Umbilical cord (tissue), 1 donor: ENCODE measurements at regions not wholly inside any gene's neighbourhood (a gene's known extent, or its start where the extent isn't known, plus 50 kb on each side); places are given as distances from the start of the nearest gene placed in this dataset.
A peak's percentile ranks its signal among the peaks of the same experiment; 100 is the strongest.

Experiments used
- DNase-seq: peaks from one replicate; pipeline ENCODE4 v3.0.0-alpha.2; 2015; ENCODE audit warnings: low spot score

GRCh38 chr4:28179126-28179525 is 1318.5 kb downstream of the STIM2 start:
- DNase-seq: no peak

GRCh38 chr4:28209371-28209924 is 1348.8 kb downstream of the STIM2 start:
- DNase-seq: no peak

GRCh38 chr4:28211676-28212470 is 1351.2 kb downstream of the STIM2 start:
- peak; percentile 57 for DNase-seq

GRCh38 chr4:28221536-28221935 is 1360.9 kb downstream of the STIM2 start:
- peak; percentile 83 for DNase-seq

- peak; percentile 43 for DNase-seq
Measured at GRCh38 chr4:28225050-28225449, 1364.4 kb downstream of the STIM2 start.

GRCh38 chr4:28225689-28226353 is 1365.2 kb downstream of the STIM2 start:
- peak; percentile 40 for DNase-seq

- no peak for DNase-seq
Measured at GRCh38 chr4:28226962-28227361, 1366.3 kb downstream of the STIM2 start.

- no peak for DNase-seq
Measured at GRCh38 chr4:28227764-28228163, 1367.1 kb downstream of the STIM2 start.

- DNase-seq: no peak
Measured at GRCh38 chr4:28228561-28229491, 1368.2 kb downstream of the STIM2 start.

GRCh38 chr4:28232376-28232775 is 1371.7 kb downstream of the STIM2 start:
- no peak for DNase-seq

- DNase-seq: no peak
Measured at GRCh38 chr4:28232951-28233350, 1372.3 kb downstream of the STIM2 start.

- DNase-seq: no peak
Measured at GRCh38 chr4:28233724-28234123, 1373.1 kb downstream of the STIM2 start.

- no peak for DNase-seq
Measured at GRCh38 chr4:28238876-28239275, 1378.2 kb downstream of the STIM2 start.

- no peak for DNase-seq
Measured at GRCh38 chr4:28241021-28241420, 1380.4 kb downstream of the STIM2 start.

- no peak for DNase-seq
Measured at GRCh38 chr4:28247805-28248204, 1387.2 kb downstream of the STIM2 start.

GRCh38 chr4:28248269-28248668 is 1387.6 kb downstream of the STIM2 start:
- no peak for DNase-seq

- no peak for DNase-seq
Measured at GRCh38 chr4:28250646-28251045, 1390.0 kb downstream of the STIM2 start.

- no peak for DNase-seq
Measured at GRCh38 chr4:28251831-28252230, 1391.2 kb downstream of the STIM2 start.

GRCh38 chr4:28254003-28254402 is 1393.4 kb downstream of the STIM2 start:
- DNase-seq: no peak

- DNase-seq: no peak
Measured at GRCh38 chr4:28256295-28256694, 1395.7 kb downstream of the STIM2 start.

- no peak for DNase-seq
Measured at GRCh38 chr4:28259951-28260350, 1399.3 kb downstream of the STIM2 start.

- no peak for DNase-seq
Measured at GRCh38 chr4:28267166-28267565, 1406.5 kb downstream of the STIM2 start.
